HepG2 (cell line): ENCODE measurements at regions not wholly inside any gene's neighbourhood (a gene's known extent, or its start where the extent isn't known, plus 50 kb on each side); places are given as distances from the start of the nearest gene placed in this dataset.

Source experiments
- DMAP1 ChIP-seq: IDR thresholded peaks from 2 replicates; pipeline ENCODE4 v1.6.1; 2016
- HDAC1 ChIP-seq: sonication (generic); formaldehyde crosslinking; IDR thresholded peaks from 2 replicates; pipeline ENCODE4 v1.5.1; 2020; ENCODE audit warnings: mild to moderate bottlenecking, missing genetic modification reagents
- HNF4A ChIP-seq: sonication (generic); formaldehyde crosslinking; IDR thresholded peaks from 2 replicates; pipeline ENCODE4 v1.4.0; 2020; ENCODE audit warnings: missing genetic modification reagents
- HNRNPK ChIP-seq: fragments of 200-400 bp; formaldehyde crosslinking; IDR thresholded peaks from 2 replicates; pipeline ENCODE4 v1.6.1; 2018; ENCODE audit warnings: low read length, low read depth, moderate library complexity, mild to moderate bottlenecking; ENCODE audit not compliant: poor library complexity, severe bottlenecking
- MAZ ChIP-seq, 2 experiments: sonication (generic) in 1 of 2; formaldehyde crosslinking in 1 of 2; IDR thresholded peaks; 2 replicates each; pipeline versions ENCODE4 v1.5.0 to v1.6.1; 2012 to 2020; ENCODE audit warnings: low read depth in 2 of 2, mild to moderate bottlenecking in 2 of 2, borderline replicate concordance in 1 of 2, improper control_type of control experiment in 1 of 2, low read length in 1 of 2, missing genetic modification reagents in 1 of 2, moderate library complexity in 1 of 2
- MED8 ChIP-seq: sonication (generic); formaldehyde crosslinking; IDR thresholded peaks from 2 replicates; pipeline ENCODE4 v1.8.1; 2023; ENCODE audit warnings: mild to moderate bottlenecking, missing genetic modification reagents; ENCODE audit not compliant: insufficient replicate concordance
- NCOA5 ChIP-seq: sonication (generic); formaldehyde crosslinking; IDR thresholded peaks from 2 replicates; pipeline ENCODE4 v1.4.0; 2020; ENCODE audit warnings: missing genetic modification reagents
- PAWR ChIP-seq: sonication (generic); formaldehyde crosslinking; IDR thresholded peaks from 2 replicates; pipeline ENCODE4 v1.4.0; 2020; ENCODE audit warnings: missing genetic modification reagents, mild to moderate bottlenecking, borderline replicate concordance
- RBM22 ChIP-seq: fragments of 200-400 bp; formaldehyde crosslinking; optimal IDR thresholded peaks from 2 replicates; pipeline ENCODE3; 2017; ENCODE audit warnings: mild to moderate bottlenecking, low read length, moderate library complexity
- STAT5B ChIP-seq: sonication (generic); formaldehyde crosslinking; IDR thresholded peaks from 2 replicates; pipeline ENCODE4 v1.4.0; 2020; ENCODE audit warnings: missing genetic modification reagents
- THYN1 ChIP-seq: sonication (generic); formaldehyde crosslinking; IDR thresholded peaks from 2 replicates; pipeline ENCODE4 v1.8.1; 2023; ENCODE audit warnings: low read depth, mild to moderate bottlenecking, moderate library complexity, missing genetic modification reagents, borderline replicate concordance
- ZBTB7A ChIP-seq: sonication (generic); formaldehyde crosslinking; IDR thresholded peaks from 2 replicates; pipeline ENCODE4 v1.8.0; 2022; ENCODE audit warnings: mild to moderate bottlenecking, missing genetic modification reagents
- ZFX ChIP-seq: sonication (generic); formaldehyde crosslinking; IDR thresholded peaks from 2 replicates; pipeline ENCODE4 v1.4.0; 2020; ENCODE audit warnings: mild to moderate bottlenecking, low read depth, missing genetic modification reagents, moderate library complexity
- ZNF274 ChIP-seq: sonication (generic); formaldehyde crosslinking; IDR thresholded peaks from 2 replicates; pipeline ENCODE4 v1.5.1; 2020; ENCODE audit warnings: mild to moderate bottlenecking, missing genetic modification reagents
- ZNF333 ChIP-seq: sonication (generic); formaldehyde crosslinking; IDR thresholded peaks from 2 replicates; pipeline ENCODE4 v1.4.0; 2020; ENCODE audit warnings: mild to moderate bottlenecking, missing genetic modification reagents, borderline replicate concordance
- ZNF547 ChIP-seq: sonication (generic); formaldehyde crosslinking; IDR thresholded peaks from 2 replicates; pipeline ENCODE4 v1.5.1; 2020; ENCODE audit warnings: mild to moderate bottlenecking, missing genetic modification reagents
- ZNF670 ChIP-seq: sonication (generic); formaldehyde crosslinking; IDR thresholded peaks from 2 replicates; pipeline ENCODE4 v1.8.0; 2022; ENCODE audit warnings: mild to moderate bottlenecking, missing genetic modification reagents, borderline replicate concordance
- ZNF737 ChIP-seq: sonication (generic); formaldehyde crosslinking; IDR thresholded peaks from 2 replicates; pipeline ENCODE4 v1.5.0; 2020; ENCODE audit warnings: missing genetic modification reagents, mild to moderate bottlenecking, borderline replicate concordance
- ZNF790 ChIP-seq: sonication (generic); formaldehyde crosslinking; IDR thresholded peaks from 2 replicates; pipeline ENCODE4 v1.8.0; 2022; ENCODE audit warnings: missing genetic modification reagents, mild to moderate bottlenecking, borderline replicate concordance
- ZSCAN31 ChIP-seq: sonication (generic); formaldehyde crosslinking; IDR thresholded peaks from 2 replicates; pipeline ENCODE4 v1.5.0; 2020; ENCODE audit warnings: low read depth, mild to moderate bottlenecking, missing genetic modification reagents
- TF ChIP-seq, protein P1 (sequence below): sonication (generic); formaldehyde crosslinking; IDR thresholded peaks from 2 replicates; pipeline ENCODE4 v1.5.0; 2020; ENCODE audit warnings: missing genetic modification reagents
- TF ChIP-seq, protein P2 (sequence below): sonication (generic); formaldehyde crosslinking; IDR thresholded peaks from 2 replicates; pipeline ENCODE4 v1.9.0; 2022; ENCODE audit warnings: missing genetic modification reagents, mild to moderate bottlenecking, borderline replicate concordance
- TF ChIP-seq, protein P3 (sequence below): IDR thresholded peaks from 2 replicates; pipeline ENCODE4 v1.6.1; 2016; ENCODE audit warnings: mild to moderate bottlenecking, missing biosample characterization, missing genetic modification reagents
- TF ChIP-seq, protein P4 (sequence below): sonication (generic); formaldehyde crosslinking; IDR thresholded peaks from 2 replicates; pipeline ENCODE4 v1.5.1; 2020; ENCODE audit warnings: missing genetic modification reagents, mild to moderate bottlenecking, borderline replicate concordance

DNA sequence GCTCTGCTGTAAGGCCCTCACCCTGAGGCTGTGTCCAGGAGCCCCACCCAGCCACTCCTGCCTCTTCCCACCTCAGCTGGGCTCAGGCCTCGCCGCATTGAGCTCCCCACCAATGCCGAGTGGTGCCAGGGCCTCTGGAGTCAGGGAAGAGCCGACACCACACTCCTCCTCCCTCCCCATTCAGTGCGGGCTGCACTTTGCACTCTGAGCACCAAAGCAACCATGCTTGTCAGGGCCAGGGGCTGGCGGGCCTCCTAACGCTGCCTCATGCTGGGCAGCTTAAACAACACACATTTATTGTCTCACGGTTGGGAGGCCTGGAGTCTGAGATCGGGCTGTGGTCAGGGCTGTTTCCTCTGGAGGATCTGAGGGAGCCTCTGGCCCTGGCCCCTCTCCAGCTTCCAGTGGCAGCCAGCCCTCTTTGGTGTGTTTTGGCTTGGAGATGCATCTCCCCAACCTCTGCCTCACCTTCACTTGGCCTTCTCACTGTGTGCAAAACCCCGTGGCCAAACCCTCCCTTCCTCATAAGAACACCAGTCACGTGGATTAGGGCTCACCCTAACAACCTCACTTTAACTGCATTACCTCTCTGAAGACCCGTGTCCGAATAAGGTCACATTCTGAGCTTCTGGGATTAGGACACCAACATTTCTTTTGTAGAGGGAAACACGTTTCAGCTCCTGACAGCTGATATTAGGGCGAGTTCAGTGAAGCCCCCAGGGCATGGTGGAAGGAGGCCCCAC lies 157.8 kb downstream of the MED10 start (continued):
- TF ChIP-seq, protein P1, sequence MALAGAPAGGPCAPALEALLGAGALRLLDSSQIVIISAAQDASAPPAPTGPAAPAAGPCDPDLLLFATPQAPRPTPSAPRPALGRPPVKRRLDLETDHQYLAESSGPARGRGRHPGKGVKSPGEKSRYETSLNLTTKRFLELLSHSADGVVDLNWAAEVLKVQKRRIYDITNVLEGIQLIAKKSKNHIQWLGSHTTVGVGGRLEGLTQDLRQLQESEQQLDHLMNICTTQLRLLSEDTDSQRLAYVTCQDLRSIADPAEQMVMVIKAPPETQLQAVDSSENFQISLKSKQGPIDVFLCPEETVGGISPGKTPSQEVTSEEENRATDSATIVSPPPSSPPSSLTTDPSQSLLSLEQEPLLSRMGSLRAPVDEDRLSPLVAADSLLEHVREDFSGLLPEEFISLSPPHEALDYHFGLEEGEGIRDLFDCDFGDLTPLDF = no peak
- TF ChIP-seq HNRNPK (no peak), MAZ (IDR thresholded peaks at IDR 0.05; ENCODE audit: borderline replicate concordance, low read depth, low read length) (no peak), MAZ (CRISPR knock-in tag; IDR thresholded peaks at IDR 0.05; ENCODE audit: low read depth) (0 out of 2 replicates have a peak, but pooled peaks have one; percentile 24), ZNF670 (CRISPR knock-in tag) (no peak), THYN1 (CRISPR knock-in tag) (no peak), STAT5B (CRISPR knock-in tag) (no peak), PAWR (CRISPR knock-in tag) (no peak), ZNF274 (no peak), ZNF790 (CRISPR knock-in tag) (no peak), ZNF737 (CRISPR knock-in tag) (no peak), ZSCAN31 (CRISPR knock-in tag) (0 out of 2 replicates have a peak, but pooled peaks have one; percentile 39), MED8 (no peak), ZBTB7A (CRISPR knock-in tag) (no peak), HNF4A (CRISPR knock-in tag) (peak; percentile 97), RBM22 (no peak), ZNF547 (CRISPR knock-in tag) (no peak), ZNF333 (CRISPR knock-in tag) (no peak), NCOA5 (CRISPR knock-in tag) (no peak), HDAC1 (no peak), DMAP1 (CRISPR knock-in tag) (peak; percentile 59; the same call in 1 of the 2 replicates), ZFX (peak; percentile 84)
- TF ChIP-seq, protein P2, sequence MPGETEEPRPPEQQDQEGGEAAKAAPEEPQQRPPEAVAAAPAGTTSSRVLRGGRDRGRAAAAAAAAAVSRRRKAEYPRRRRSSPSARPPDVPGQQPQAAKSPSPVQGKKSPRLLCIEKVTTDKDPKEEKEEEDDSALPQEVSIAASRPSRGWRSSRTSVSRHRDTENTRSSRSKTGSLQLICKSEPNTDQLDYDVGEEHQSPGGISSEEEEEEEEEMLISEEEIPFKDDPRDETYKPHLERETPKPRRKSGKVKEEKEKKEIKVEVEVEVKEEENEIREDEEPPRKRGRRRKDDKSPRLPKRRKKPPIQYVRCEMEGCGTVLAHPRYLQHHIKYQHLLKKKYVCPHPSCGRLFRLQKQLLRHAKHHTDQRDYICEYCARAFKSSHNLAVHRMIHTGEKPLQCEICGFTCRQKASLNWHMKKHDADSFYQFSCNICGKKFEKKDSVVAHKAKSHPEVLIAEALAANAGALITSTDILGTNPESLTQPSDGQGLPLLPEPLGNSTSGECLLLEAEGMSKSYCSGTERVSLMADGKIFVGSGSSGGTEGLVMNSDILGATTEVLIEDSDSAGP (CRISPR knock-in tag) = peak; percentile 61; the same call in 1 of the 2 replicates
- TF ChIP-seq, protein P3, sequence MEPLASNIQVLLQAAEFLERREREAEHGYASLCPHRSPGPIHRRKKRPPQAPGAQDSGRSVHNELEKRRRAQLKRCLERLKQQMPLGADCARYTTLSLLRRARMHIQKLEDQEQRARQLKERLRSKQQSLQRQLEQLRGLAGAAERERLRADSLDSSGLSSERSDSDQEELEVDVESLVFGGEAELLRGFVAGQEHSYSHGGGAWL (CRISPR knock-in tag) = no peak
- TF ChIP-seq, protein P4, sequence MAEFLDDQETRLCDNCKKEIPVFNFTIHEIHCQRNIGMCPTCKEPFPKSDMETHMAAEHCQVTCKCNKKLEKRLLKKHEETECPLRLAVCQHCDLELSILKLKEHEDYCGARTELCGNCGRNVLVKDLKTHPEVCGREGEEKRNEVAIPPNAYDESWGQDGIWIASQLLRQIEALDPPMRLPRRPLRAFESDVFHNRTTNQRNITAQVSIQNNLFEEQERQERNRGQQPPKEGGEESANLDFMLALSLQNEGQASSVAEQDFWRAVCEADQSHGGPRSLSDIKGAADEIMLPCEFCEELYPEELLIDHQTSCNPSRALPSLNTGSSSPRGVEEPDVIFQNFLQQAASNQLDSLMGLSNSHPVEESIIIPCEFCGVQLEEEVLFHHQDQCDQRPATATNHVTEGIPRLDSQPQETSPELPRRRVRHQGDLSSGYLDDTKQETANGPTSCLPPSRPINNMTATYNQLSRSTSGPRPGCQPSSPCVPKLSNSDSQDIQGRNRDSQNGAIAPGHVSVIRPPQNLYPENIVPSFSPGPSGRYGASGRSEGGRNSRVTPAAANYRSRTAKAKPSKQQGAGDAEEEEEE (CRISPR knock-in tag) = no peak
